Activated T-cell treated with anti-CD3 and anti-CD28 coated beads, Interleukin-2, amount 50 U/mL, for 24 hours (primary cell): ENCODE measurements at regions not wholly inside any gene's neighbourhood (a gene's known extent, or its start where the extent isn't known, plus 50 kb on each side); places are given as distances from the start of the nearest gene placed in this dataset.
"Not testable (repeated sequence)": the region's sequence is repeated elsewhere in the genome, so short reads cannot be mapped to it uniquely, and the experiment has no call there.

Experiments used
- DNase-seq: peaks from one replicate; pipeline ENCODE4 v3.0.0-alpha.2; 2020
- H3K27ac Mint-ChIP-seq: 2 replicates; pipeline ENCODE4 v1.8.0; 2020; ENCODE audit warnings: mild to moderate bottlenecking, mixed read lengths
- H3K27me3 Mint-ChIP-seq: 2 replicates; pipeline ENCODE4 v1.8.0; 2020; ENCODE audit warnings: mixed read lengths
- H3K36me3 Mint-ChIP-seq: 2 replicates; pipeline ENCODE4 v1.8.0; 2020; ENCODE audit warnings: low read depth, mixed read lengths
- H3K4me1 Mint-ChIP-seq: 2 replicates; pipeline ENCODE4 v1.8.0; 2020; ENCODE audit warnings: low read depth, mixed read lengths
- H3K4me3 Mint-ChIP-seq: 2 replicates; pipeline ENCODE4 v1.8.0; 2020; ENCODE audit warnings: mild to moderate bottlenecking, moderate library complexity, mixed read lengths
- H3K9me3 Mint-ChIP-seq: 2 replicates; pipeline ENCODE4 v1.8.0; 2020; ENCODE audit warnings: mixed read lengths

- Mint-ChIP-seq H3K9me3 (no peaks in the 10 kb centered on the region), H3K27me3 (no peaks in the 10 kb centered on the region), H3K4me3 (no peak overlapping the region), H3K4me1 (peaks cover 28% of the 10 kb centered on the region), H3K36me3 (no peaks in the 10 kb centered on the region), H3K27ac (no peak overlapping the region)
- no peak for DNase-seq
Observed at GRCh38 chr10:30752481-30752881, 122.9 kb upstream of the LYZL2 start.

- peaks cover 31% of the 10 kb centered on the region for H3K4me1 Mint-ChIP-seq
- H3K4me3 Mint-ChIP-seq = no peak overlapping the region
Observed at GRCh38 chr10:30751678-30752331, 122.3 kb upstream of the LYZL2 start.

DNA sequence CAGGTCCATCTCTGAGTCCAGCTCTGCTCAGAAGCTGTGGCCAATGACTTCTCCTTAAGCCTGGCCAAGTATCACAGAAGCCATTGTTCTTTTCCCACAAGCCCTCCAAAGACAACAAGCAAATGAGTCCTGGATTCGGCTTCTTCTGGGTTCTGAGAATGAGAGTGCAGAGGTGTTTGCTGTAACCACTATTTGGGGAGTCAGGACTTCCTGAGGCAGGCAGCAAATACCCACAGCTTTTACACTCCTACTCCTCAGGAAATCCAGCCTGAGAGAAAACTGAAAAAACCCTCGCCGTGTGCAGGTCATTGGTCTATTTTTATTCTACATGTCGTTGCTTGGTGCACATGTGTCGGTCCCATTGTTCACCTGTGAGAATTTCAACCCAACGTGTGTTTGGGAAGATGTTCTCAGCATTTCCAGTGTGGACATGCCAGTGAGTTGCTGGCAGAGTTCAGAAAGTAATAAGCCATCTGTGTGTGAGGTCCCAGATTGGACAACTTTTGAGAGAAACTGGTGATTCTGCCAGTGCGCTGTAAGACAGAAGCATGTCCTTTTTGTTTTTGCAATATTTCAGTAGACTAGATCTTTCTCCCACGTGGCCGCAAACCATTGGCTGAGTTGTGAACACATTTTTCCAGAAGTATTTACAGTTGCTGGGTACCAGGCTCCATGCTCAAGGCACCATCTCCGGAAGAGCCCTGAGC lies 121.6 kb upstream of the LYZL2 start:
- no peaks in the 10 kb centered on the region for H3K27me3 Mint-ChIP-seq
- no peaks in the 10 kb centered on the region for H3K9me3 Mint-ChIP-seq
- peak overlapping the region; percentile 53 for H3K27ac Mint-ChIP-seq
- no peak for DNase-seq
- no peak overlapping the region for H3K4me3 Mint-ChIP-seq
- no peaks in the 10 kb centered on the region for H3K36me3 Mint-ChIP-seq
- peaks cover 32% of the 10 kb centered on the region for H3K4me1 Mint-ChIP-seq

More at GRCh38 chr10:30751678-30752331, 122.3 kb upstream of the LYZL2 start:
- Mint-ChIP-seq H3K27ac (no peak overlapping the region), H3K9me3 (no peaks in the 10 kb centered on the region), H3K36me3 (no peaks in the 10 kb centered on the region), H3K27me3 (no peaks in the 10 kb centered on the region)
- no peak for DNase-seq

- Mint-ChIP-seq H3K36me3 (no peaks in the 10 kb centered on the region), H3K4me3 (no peak overlapping the region), H3K9me3 (no peaks in the 10 kb centered on the region), H3K27ac (no peak overlapping the region), H3K4me1 (peaks cover 32% of the 10 kb centered on the region), H3K27me3 (peaks cover 4% of the 10 kb centered on the region)
- DNase-seq = no peak
Observed at GRCh38 chr10:30749385-30749784, 119.8 kb upstream of the LYZL2 start.

DNA sequence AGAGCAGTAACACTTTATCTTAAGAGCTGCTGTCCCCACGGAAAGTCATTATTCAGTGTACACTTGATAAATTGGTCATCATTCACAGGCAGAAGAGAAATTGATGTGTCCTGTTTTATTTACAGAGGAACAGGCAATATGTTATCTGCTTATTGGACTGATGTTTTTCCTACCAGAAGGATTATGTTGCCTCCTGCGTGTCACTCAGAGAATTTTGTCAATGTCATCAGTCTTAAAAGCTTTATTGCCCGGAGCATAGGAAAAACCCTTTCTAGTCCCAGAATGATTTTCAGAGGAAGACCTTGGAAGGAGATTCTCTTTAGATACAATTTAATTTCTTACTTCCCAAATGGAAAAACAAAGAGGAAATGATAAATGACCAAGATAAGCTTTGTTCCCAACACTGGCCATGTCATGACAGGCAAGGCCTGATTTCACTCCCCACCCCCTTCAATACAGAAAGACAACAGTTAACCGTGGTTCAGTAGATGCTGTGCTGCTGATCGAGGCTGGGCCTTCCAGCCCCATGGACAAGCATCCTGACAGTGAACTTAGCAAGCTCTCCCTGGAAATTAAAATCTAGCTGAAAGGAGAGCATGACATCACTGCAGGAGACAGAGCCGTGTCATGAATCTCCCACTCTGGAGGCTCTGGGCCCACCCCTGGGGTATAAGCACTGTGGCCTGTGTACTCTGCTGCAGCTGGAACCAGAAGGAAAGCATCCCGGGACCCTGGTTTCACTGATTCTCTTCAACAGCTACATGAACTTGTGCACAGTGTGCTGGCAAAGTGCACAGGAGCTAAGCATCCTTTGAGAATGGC lies 118.8 kb upstream of the LYZL2 start:
- Mint-ChIP-seq H3K27ac (no peak overlapping the region), H3K4me3 (no peak overlapping the region), H3K4me1 (peaks cover 32% of the 10 kb centered on the region)

GRCh38 chr10:30747633-30748032 lies 118.1 kb upstream of the LYZL2 start:
- H3K4me3 Mint-ChIP-seq = no peak overlapping the region
- DNase-seq = no peak
- H3K27ac Mint-ChIP-seq = no peak overlapping the region
- no peaks in the 10 kb centered on the region for H3K36me3 Mint-ChIP-seq
- H3K27me3 Mint-ChIP-seq = peaks cover 4% of the 10 kb centered on the region
- no peaks in the 10 kb centered on the region for H3K9me3 Mint-ChIP-seq
- peaks cover 34% of the 10 kb centered on the region for H3K4me1 Mint-ChIP-seq

More for the DNA sequence above, 118.8 kb upstream of the LYZL2 start:
- no peak for DNase-seq
- H3K9me3 Mint-ChIP-seq = no peaks in the 10 kb centered on the region
- H3K36me3 Mint-ChIP-seq = no peaks in the 10 kb centered on the region
- H3K27me3 Mint-ChIP-seq = peaks cover 4% of the 10 kb centered on the region

- H3K9me3 Mint-ChIP-seq = no peaks in the 10 kb centered on the region
- H3K27me3 Mint-ChIP-seq = peaks cover 4% of the 10 kb centered on the region
- no peaks in the 10 kb centered on the region for H3K36me3 Mint-ChIP-seq
- DNase-seq = no peak
- no peak overlapping the region for H3K4me3 Mint-ChIP-seq
- H3K27ac Mint-ChIP-seq = no peak overlapping the region
- peaks cover 33% of the 10 kb centered on the region for H3K4me1 Mint-ChIP-seq
Observed at GRCh38 chr10:30745953-30746352, 116.4 kb upstream of the LYZL2 start.

GRCh38 chr10:30744106-30744505 lies 114.6 kb upstream of the LYZL2 start:
- no peak overlapping the region for H3K4me3 Mint-ChIP-seq

GRCh38 chr10:30743586-30743985 lies 114.0 kb upstream of the LYZL2 start:
- Mint-ChIP-seq H3K27me3 (peaks cover 4% of the 10 kb centered on the region), H3K36me3 (no peaks in the 10 kb centered on the region), H3K27ac (no peak overlapping the region), H3K9me3 (no peaks in the 10 kb centered on the region), H3K4me3 (no peak overlapping the region), H3K4me1 (peaks cover 23% of the 10 kb centered on the region)
- no peak for DNase-seq

More at GRCh38 chr10:30744106-30744505, 114.6 kb upstream of the LYZL2 start:
- H3K36me3 Mint-ChIP-seq = no peaks in the 10 kb centered on the region
- H3K4me1 Mint-ChIP-seq = peaks cover 24% of the 10 kb centered on the region
- no peak overlapping the region for H3K27ac Mint-ChIP-seq
- DNase-seq = no peak
- H3K9me3 Mint-ChIP-seq = no peaks in the 10 kb centered on the region
- H3K27me3 Mint-ChIP-seq = peaks cover 4% of the 10 kb centered on the region

GRCh38 chr10:30742471-30742870 lies 112.9 kb upstream of the LYZL2 start:
- Mint-ChIP-seq H3K27ac (no peak overlapping the region), H3K4me3 (no peak overlapping the region), H3K27me3 (peaks cover 4% of the 10 kb centered on the region), H3K4me1 (peaks cover 13% of the 10 kb centered on the region), H3K36me3 (no peaks in the 10 kb centered on the region), H3K9me3 (no peaks in the 10 kb centered on the region)
- no peak for DNase-seq

DNA sequence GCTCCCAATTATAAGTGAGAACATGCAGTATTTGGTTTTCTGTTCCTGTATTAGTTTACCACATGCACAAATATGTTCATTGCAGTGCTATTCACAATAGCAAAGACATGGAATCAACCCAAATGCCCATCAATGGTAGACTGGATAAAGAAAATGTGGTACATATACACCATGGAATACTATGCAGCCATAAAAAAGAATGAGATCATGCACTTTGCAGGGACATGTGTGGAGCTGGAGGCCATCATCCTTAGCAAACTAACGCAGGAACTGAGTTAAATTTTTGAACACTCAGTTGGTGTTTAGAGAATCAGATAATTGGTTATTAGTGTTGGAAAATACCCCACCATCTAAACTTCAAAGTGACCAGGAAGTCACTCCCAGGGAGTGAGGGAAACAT lies 111.2 kb upstream of the LYZL2 start:
- not testable (repeated sequence) for H3K4me3 Mint-ChIP-seq, H3K27me3 Mint-ChIP-seq, H3K27ac Mint-ChIP-seq, H3K9me3 Mint-ChIP-seq, H3K36me3 Mint-ChIP-seq, DNase-seq
- H3K4me1 Mint-ChIP-seq = peaks cover 15% of the 10 kb centered on the region

DNA sequence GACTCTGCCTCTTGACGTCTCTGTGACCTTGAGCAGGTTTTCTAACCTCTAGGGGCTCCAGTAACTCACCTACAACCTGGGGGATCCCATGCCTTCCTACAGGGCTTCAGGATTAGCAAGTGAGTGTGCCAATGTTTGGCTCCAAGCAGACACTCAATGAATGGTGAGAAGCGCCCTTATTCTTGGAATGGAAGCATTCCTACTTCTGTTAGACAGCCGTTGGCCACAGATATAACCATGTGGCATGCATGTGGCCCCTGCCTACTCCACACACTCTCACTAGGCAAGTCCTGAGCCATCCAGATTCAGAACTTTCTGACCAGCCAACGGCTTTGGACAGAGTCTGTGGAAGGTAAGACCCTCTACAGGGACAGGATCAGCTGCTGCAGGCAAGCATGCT lies 108.9 kb upstream of the LYZL2 start:
- peaks cover 11% of the 10 kb centered on the region for H3K27me3 Mint-ChIP-seq
- no peak overlapping the region for H3K4me3 Mint-ChIP-seq
- DNase-seq = no peak
- H3K36me3 Mint-ChIP-seq = no peaks in the 10 kb centered on the region
- no peaks in the 10 kb centered on the region for H3K9me3 Mint-ChIP-seq
- no peak overlapping the region for H3K27ac Mint-ChIP-seq
- peaks cover 18% of the 10 kb centered on the region for H3K4me1 Mint-ChIP-seq

- Mint-ChIP-seq H3K27ac (no peak overlapping the region), H3K9me3 (no peaks in the 10 kb centered on the region), H3K27me3 (peaks cover 11% of the 10 kb centered on the region), H3K4me3 (no peak overlapping the region), H3K36me3 (no peaks in the 10 kb centered on the region), H3K4me1 (peaks cover 18% of the 10 kb centered on the region)
- DNase-seq = no peak
Observed at GRCh38 chr10:30737931-30738391, 108.4 kb upstream of the LYZL2 start.

DNA sequence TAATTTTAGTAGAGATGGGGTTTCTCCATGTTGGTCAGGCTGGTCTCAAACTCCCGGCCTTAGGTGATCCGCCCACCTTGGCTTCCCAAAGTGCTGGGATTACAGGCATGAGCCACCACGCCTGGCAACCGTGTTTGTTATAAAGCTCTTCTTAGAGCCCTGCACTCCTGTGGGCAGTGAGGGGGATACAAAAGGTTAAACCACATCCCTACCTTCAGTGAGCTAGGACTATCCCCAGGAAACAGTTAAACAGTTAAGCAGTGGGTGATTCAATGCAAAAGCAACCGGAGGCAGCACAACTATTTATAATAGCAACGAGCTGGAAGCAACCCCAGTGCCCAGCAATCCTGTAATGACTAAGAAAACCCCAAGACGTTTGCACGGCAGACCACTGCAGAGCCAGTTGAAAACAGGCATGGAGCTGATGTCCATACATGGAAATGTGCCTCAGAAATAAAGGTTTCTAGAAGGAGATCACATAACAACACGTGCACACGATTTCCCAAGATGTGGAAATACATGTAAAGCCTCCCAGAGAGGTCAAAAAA lies 107.2 kb upstream of the LYZL2 start:
- DNase-seq = no peak
- H3K9me3 Mint-ChIP-seq = no peaks in the 10 kb centered on the region

More for the DNA sequence above, 107.2 kb upstream of the LYZL2 start:
- Mint-ChIP-seq H3K36me3 (no peaks in the 10 kb centered on the region), H3K4me1 (peaks cover 9% of the 10 kb centered on the region), H3K27ac (no peak overlapping the region), H3K27me3 (peaks cover 11% of the 10 kb centered on the region), H3K4me3 (no peak overlapping the region)
